ENCODE measurements at regions not wholly inside any gene's neighbourhood (a gene's known extent, or its start where the extent isn't known, plus 50 kb on each side); places are given as distances from the start of the nearest gene placed in this dataset.
"Not testable (repeated sequence)": the region's sequence is repeated elsewhere in the genome, so short reads cannot be mapped to it uniquely, and the experiment has no call there.

DNA sequence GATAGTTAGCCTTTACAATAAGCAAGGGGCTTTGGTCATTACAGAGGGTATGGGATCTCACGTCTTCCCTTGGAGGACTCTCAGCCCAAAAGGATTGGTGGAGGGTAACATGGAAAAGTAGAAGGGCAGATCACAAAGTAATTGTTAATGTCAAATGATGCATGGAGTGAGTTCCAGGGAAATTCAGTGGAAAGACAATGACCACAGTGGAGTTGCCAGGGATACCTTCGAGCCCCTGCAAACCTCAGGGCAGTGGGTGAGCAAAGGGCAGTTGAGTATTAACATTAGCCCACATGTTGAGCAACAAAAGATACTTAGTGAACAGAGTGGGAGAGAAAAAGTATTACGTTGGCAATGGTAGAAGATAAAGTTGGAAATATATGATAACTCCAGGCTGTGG lies 593.4 kb upstream of the NR2F2 start:
- DNase-seq (ENCODE audit: low read depth in 2 of 2): no peak

DNA sequence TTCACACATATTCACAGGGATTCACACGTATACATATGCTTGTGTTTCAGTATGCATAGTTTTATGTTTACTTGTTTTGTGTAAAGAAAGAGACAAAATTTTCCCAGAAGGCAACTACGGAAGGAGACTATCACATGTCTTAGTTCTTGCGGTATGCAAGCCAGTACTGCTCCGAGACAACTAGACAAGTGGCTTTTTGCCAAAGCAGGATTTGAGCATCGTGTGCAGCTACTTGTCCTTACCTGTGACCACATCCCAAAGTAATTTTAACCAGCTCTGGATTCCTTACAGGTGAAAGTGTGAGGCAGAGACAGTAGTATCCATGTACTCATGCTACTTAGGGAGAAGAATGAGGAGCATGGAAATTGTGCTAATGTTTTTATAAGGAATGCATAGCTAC lies 591.4 kb upstream of the NR2F2 start:
- DNase-seq (ENCODE audit: low read depth in 2 of 2): no peak

- DNase-seq (ENCODE audit: low read depth in 2 of 2): no peak
Observed at GRCh38 chr15:95741830-95742229, 588.7 kb upstream of the NR2F2 start.

GRCh38 chr15:95742256-95742655 lies 588.2 kb upstream of the NR2F2 start:
- no peak for DNase-seq (ENCODE audit: low read depth in 2 of 2)

- DNase-seq (ENCODE audit: low read depth in 2 of 2): no peak
Observed at GRCh38 chr15:95742836-95743235, 587.7 kb upstream of the NR2F2 start.

DNA sequence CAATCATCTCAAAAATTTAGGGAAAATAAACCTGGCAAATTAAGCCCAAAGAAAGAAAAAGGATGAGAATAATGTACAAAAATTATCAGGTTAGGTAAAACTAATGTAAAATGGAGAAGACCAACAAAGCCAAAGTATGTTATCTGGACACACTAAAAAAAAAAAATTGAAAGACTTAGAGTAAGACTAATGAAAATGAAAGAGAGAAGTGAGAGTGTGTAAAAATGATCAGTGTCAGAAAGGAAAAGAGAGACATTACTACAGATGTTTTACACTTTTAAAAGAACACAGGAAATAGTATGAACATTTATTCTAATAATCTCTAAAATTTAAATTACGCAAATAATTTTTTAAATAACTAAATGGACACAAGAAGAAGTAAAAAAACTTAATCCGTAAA lies 573.3 kb upstream of the NR2F2 start:
- no peak for DNase-seq (ENCODE audit: low read depth in 2 of 2)

DNA sequence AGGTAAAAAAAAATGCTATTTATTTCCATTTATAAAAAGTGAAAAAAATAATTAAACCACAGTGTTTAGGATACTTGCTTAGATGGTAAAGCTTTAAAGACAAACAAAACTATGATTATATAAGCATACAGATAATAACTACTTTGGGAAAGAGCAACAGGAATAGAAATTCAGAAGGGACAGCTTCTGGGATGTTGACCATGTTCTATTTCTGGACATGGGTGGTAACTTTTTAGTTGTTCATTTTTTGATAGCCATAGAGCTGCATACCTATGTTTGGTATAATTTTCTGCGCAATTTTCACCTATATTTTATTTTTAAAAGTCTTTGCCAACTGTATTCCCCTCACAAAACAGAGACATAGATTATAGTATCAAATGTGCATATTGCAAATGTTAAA lies 572.0 kb upstream of the NR2F2 start:
- DNase-seq (ENCODE audit: low read depth in 2 of 2): no peak

GRCh38 chr15:95758851-95759250 lies 571.6 kb upstream of the NR2F2 start:
- no peak for DNase-seq (ENCODE audit: low read depth in 2 of 2)

- no peak for DNase-seq (ENCODE audit: low read depth in 2 of 2)
Observed at GRCh38 chr15:95760508-95760907, 570.0 kb upstream of the NR2F2 start.

- DNase-seq (ENCODE audit: low read depth in 2 of 2): no peak
Observed at GRCh38 chr15:95761501-95762165, 568.9 kb upstream of the NR2F2 start.

DNA sequence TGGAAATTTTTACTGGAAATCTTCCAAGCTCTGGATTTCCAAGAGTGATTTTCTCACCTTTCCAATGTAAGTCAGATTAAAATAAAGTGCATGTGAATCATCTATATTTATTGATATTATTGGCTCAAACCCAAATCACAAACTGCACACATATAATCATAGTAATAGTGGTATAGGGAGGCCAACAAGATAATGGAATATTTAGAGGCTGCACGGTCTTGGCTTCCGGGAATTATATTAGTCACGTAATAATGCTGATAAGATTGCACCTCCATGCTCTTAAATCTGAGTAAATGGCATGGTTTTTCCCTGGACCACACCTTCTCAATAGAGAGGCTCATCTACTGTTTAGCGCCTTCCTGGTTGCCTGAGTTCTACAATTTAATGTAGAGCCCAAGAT lies 567.1 kb upstream of the NR2F2 start:
- DNase-seq (ENCODE audit: low read depth in 2 of 2): no peak

- no peak for DNase-seq (ENCODE audit: low read depth in 2 of 2)
Observed at GRCh38 chr15:95765161-95765560, 565.3 kb upstream of the NR2F2 start.

GRCh38 chr15:95770196-95770595 lies 560.3 kb upstream of the NR2F2 start:
- DNase-seq (ENCODE audit: low read depth in 2 of 2): no peak

DNA sequence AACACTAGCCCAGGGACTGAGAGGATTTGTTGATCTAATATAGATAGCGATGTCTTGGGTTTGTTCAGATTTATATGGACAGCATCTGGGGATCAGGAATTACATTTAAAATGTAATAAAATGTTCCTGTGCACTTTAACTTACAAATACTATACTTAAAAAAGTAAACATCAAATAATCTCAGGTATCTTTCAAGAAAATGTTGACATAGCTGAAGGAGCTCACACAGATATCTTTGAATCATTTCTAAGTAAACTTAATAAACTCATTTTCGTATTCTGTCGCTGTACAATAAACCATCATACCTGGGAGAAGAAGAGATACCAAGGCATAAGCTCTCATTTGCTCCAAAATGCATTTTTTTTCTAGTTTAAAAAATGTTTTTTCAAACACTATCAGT lies 557.5 kb upstream of the NR2F2 start:
- DNase-seq (ENCODE audit: low read depth in 2 of 2): no peak

- DNase-seq (ENCODE audit: low read depth in 2 of 2): no peak
Observed at GRCh38 chr15:95784508-95784907, 546.0 kb upstream of the NR2F2 start.

DNA sequence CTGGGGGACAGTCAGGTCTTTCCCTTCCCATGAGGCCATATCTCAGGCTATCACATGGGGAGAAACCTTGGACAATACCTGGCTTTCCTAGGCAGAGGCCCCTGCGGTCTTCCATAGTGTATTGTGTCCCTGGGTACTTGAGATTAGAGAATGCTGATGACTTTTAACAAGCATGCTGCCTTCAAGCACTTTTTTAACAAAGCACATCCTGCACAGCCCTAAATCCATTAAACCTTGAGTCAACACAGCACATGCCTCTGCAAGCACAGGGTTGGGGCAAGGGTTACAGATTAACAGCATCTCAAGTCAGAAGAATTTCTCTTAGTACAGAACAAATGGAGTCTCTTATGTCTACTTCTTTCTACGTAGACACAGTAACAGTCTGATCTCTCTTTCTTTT lies 545.2 kb upstream of the NR2F2 start:
- DNase-seq (ENCODE audit: low read depth in 2 of 2): not testable (repeated sequence)

GRCh38 chr15:95793231-95793630 lies 537.3 kb upstream of the NR2F2 start:
- DNase-seq (ENCODE audit: low read depth in 2 of 2): no peak

GRCh38 chr15:95795386-95795785 lies 535.1 kb upstream of the NR2F2 start:
- DNase-seq (ENCODE audit: low read depth in 2 of 2): no peak

- DNase-seq (ENCODE audit: low read depth in 2 of 2): no peak
Observed at GRCh38 chr15:95799286-95800200, 531.0 kb upstream of the NR2F2 start.

- DNase-seq (ENCODE audit: low read depth in 2 of 2): no peak
Observed at GRCh38 chr15:95804484-95804883, 526.0 kb upstream of the NR2F2 start.

- no peak for DNase-seq (ENCODE audit: low read depth in 2 of 2)
Observed at GRCh38 chr15:95812491-95812890, 518.0 kb upstream of the NR2F2 start.

DNA sequence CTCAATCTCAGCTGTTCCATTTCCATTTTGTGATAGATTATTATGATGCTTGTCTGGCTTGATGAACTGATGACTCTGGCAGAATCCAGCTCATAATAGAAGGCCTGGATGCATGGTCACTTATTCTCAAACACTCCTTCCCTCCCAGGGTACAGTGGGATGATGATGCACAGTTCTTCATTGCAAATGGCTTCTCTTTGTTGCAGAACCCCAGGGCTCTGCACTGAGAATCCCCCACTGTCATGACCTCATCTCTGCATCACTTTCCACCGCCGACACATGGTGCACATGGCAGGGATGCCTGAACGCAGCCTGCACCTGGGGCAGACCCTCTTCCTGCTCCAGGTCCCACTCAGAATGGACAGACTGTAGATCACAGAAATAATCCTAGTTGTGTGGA lies 515.6 kb upstream of the NR2F2 start:
- DNase-seq (ENCODE audit: low read depth in 2 of 2): no peak

- no peak for DNase-seq (ENCODE audit: low read depth in 2 of 2)
Observed at GRCh38 chr15:95816591-95816990, 513.9 kb upstream of the NR2F2 start.

All from stimulated activated CD4-positive, alpha-beta T cell treated with anti-CD3 and anti-CD28 coated beads, Interleukin-12 subunit alpha, Interleukin-12 subunit beta, amount 100 ng/mL, for 24 hours (primary cell).